ENCODE measurements at regions not wholly inside any gene's neighbourhood (a gene's known extent, or its start where the extent isn't known, plus 50 kb on each side); places are given as distances from the start of the nearest gene placed in this dataset.

DNA sequence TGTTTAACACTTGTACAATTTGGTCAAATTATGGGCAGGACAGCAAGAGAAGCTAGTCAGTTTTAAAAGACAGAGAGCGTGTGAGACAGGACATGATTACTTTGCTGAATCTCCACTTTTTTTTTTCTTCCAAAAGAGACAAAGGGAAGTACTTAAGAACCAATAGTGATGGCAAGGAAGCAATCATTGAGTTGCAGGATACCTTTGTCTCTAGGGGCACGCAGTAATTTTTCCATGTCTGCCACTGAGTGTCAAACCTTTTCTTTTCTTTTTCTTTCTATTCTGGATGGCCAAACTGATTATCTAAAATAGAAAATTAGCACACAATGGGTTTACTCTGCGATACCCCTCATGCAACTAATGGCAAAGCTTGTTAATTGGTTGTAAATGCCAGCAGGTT lies 533.0 kb downstream of the PLCL1 start:
- DNase-seq (no peak), ATAC-seq (no peak)

- DNase-seq (no peak), ATAC-seq (no peak)
Measured at GRCh38 chr2:198328454-198328853, 524.1 kb downstream of the PLCL1 start.

DNA sequence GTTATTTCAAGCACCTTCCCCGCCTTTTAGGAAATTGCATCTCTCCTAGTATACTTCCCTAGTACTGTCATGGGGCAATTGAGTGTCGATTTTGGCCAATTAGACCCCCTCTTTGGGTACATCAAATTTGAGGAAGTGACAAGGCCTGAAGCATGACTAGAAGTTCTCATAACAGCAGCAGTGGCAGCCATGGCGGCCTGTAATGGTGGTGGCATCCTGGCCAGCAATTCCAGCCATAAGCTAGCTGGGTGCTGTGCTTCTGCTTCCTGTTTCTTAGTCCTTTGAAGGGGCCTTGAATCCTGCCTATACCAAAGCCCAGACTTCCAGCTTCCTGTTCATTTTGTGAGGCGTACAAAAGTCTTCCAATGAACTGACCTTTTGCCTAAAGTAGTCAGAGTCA lies 523.1 kb downstream of the PLCL1 start:
- ATAC-seq (no peak), DNase-seq (no peak)

DNA sequence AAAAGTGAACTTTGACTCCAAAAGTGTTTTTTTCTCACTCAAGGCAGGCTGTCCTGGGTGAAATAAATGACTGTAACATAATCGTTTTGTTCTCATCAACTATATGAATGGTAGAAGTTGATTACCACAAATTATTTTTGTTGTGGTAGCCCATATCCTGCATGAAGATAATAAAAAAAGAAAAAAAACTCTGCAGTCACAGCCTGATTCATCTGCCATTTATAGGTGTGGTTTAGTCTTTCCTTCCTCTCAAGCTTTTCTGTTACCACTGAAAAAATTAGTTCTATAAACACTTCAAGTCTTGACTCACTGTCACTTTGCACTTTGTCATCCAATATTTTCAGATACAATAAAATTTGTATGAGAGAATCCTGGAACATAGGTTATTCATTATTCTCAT lies 522.0 kb downstream of the PLCL1 start:
- peak; percentile 67 for ATAC-seq
- no peak for DNase-seq

GRCh38 chr2:198325359-198325758 lies 521.0 kb downstream of the PLCL1 start:
- peak; percentile 78 for ATAC-seq
- no peak for DNase-seq

GRCh38 chr2:198324071-198324470 lies 519.7 kb downstream of the PLCL1 start:
- DNase-seq (no peak), ATAC-seq (no peak)

DNA sequence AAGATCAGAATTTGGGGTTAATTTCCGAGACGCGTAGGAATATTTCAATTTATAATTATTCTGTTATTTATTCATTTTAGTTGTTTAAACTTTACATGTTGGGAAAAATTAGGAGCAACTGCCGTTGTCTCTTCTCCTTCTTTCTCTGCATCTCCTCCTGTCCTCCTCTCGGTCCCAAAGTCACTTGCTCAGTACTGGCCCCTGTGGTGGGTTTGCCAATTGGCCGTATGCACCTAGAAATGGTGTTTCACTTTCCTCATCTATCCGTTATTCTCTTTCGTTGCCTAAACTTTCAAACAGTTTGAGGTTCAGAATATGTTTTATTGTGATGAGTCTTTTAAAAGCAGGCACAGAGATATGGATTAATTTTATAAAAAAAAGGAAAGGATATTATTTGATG lies 517.9 kb downstream of the PLCL1 start:
- no peak for DNase-seq
- ATAC-seq: no peak

DNA sequence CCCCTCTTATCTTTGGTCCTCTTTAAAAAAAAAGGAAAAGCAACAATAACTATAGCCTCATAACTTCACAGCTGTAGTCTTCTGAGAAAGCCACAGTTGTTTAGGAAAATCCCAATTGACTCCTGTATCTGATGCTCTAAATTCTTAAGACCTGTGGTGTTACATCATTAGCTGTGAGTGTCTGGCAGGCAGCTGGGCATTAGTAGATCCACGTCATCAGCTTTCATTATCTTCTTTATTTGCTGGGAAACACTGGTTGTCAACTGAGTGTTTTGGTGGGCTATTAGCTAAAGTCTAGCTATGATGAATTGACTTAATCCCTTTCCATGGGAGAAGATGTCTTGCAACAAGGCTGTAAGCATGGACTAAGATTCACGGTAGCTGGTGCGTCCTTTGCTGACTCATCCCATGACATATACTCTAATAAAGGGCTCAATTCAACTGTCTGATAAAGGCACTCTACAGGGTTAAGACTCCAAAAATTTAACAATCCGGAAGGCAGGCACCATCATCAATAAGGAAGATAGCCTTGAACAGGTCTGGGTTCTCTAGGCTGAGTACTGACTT lies 517.2 kb downstream of the PLCL1 start:
- no peak for DNase-seq
- ATAC-seq: no peak

DNA sequence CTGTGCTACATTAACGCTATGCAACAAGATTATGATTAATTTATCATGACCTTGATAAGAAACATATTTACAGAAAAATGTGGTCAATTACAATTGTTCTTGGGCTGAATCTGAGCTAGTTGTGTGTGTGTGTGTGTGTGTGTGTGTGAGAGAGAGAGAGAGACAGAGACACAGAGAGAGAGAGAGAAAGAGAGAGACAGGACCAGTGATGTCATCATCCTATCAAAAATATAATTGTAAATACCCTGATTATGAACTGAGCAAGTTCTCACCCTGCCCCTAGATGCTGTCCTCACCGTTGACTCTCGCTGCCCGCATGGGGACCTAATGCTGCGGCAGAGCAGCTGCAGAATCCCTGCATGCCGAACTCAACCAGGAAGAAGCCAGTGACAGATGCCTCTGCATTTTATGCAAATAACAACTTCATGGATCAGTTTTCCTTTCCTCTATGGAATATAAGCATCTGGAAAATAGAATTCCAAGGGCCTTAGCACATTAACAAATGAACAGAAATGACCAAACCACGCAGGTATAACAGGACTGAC lies 512.5 kb downstream of the PLCL1 start:
- ATAC-seq (no peak), DNase-seq (no peak)

GRCh38 chr2:198315791-198316630 lies 511.6 kb downstream of the PLCL1 start:
- DNase-seq: no peak
- no peak for ATAC-seq

GRCh38 chr2:198314559-198315153 lies 510.3 kb downstream of the PLCL1 start:
- DNase-seq: no peak
- ATAC-seq: no peak

- ATAC-seq (no peak), DNase-seq (no peak)
Measured at GRCh38 chr2:198312596-198313483, 508.4 kb downstream of the PLCL1 start.

DNA sequence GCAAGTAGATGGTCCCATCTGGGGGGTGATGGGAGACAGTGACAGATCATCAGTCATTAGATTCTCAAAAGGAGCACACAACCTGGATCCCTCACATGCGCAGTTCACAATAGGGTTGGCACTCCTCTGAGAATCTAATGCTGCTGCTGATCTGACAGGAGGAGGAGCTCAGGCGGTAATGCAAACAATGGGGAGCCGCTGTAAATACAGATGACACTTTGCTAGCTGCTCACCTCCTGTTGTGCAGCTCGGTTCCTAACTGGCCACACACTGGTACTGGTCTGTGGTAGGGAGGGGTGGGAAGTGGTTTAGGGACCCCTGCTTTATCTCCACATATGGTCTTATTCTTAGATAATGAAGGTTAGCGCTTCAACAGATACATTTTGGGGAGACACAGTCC lies 506.6 kb downstream of the PLCL1 start:
- ATAC-seq: no peak
- no peak for DNase-seq

DNA sequence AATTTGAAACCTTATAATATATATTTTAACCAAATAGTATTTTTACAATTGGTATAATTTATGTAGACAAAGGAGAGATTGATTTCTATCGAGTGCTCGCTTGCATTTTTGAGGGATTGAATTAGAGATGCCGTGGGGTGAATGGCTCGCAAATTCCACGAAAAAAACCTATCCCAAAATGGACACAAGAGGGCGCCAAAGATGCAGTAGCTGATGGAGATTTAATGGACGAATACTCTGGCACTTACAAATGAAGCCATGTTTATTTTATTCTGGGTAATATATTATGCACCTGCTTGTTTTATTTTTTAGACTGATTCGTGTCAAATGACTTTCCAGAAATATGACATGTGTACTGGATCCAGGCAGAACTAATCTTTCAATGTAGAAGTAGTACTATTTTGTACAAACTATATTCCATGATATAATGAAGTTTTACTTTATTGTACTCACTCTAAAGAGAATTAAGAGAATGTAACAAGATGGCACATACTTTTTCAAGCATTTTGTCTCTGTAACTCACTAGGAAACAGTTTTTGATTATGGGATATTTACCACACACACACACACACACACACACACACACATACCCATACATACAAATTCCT lies 505.4 kb downstream of the PLCL1 start:
- DNase-seq (peak; percentile 64), ATAC-seq (no peak)

GRCh38 chr2:198309081-198309480 lies 504.7 kb downstream of the PLCL1 start:
- ATAC-seq (no peak), DNase-seq (no peak)

GRCh38 chr2:198308368-198308767 lies 504.0 kb downstream of the PLCL1 start:
- DNase-seq: no peak
- no peak for ATAC-seq

DNA sequence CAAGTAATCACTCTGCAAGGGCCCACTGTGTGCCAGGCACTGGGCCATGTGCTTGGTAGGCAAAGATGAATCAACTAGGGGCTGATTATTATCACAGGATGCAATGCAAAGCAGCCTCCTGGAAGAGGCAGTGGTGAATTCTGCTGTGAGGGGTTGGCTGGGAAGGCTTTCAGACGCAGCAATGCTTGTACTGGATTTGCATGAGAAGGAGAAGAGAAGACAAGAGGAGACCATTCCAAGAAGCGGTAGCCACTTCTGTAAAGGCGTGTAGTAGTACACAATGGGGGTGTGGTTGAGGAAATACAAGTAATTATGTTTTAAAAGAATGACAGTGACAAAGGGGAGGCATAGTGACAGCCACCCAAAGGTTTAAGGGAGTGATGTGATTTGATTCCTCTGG lies 502.7 kb downstream of the PLCL1 start:
- DNase-seq (no peak), ATAC-seq (peak; percentile 23)

DNA sequence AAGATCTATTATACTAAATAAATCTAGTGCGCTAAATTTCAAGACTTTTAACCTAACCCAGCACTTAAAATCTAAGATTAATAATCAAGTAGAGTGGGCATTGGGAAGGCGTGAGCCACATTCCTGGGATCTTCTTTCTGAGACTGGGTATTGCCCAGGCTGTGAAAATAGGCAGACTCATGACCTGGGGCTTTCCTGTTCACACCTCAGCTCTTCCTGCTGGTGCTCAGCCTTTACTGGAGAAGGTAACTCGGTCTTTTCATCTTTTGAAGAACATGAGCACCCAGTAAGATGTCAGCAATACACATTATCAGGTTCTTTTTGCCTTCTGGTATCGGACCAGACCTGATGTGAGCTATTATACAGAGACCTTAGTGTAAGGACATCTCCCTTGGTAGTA lies 500.5 kb downstream of the PLCL1 start:
- ATAC-seq (no peak), DNase-seq (no peak)

- ATAC-seq: no peak
- DNase-seq: no peak
Measured at GRCh38 chr2:198297350-198297749, 493.0 kb downstream of the PLCL1 start.

- peak; percentile 54 for DNase-seq
- ATAC-seq: peak; percentile 64
Measured at GRCh38 chr2:198296665-198297308, 492.4 kb downstream of the PLCL1 start.

DNA sequence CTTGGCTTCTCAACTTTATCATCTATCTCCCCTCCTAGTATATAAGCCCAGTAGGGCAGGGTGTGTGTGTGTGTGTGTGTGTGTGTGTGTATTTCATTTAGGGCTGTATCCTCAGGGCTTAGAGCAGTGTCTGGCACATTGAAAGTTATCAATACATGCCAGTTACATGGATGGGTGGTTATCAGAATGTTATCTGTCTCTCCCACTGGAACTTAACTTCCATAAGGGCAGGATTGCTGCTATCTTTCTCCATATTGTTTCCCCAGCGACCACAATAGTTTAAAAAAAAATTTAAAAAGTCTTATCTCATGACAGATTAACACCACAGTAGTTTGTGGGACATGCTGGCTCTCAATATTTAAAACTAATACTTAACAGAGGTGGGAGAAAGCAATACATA lies 488.9 kb downstream of the PLCL1 start:
- DNase-seq (no peak), ATAC-seq (no peak)

All from stimulated activated naive CD8-positive, alpha-beta T cell treated with anti-CD3 and anti-CD28 coated beads, Interleukin-15, Interleukin-2, amounts not matched to agents 100 U/mL and 50 U/mL, for 24 hours (primary cell).